RWPE2 (cell line): ENCODE measurements at regions not wholly inside any gene's neighbourhood (a gene's known extent, or its start where the extent isn't known, plus 50 kb on each side); places are given as distances from the start of the nearest gene placed in this dataset.
A peak's percentile ranks its signal among the peaks of the same experiment; 100 is the strongest.

Experiments used
- ATAC-seq: fragments of 200-7000 bp; cut with Tn5 transposase; 3 replicates; pipeline ENCODE4 v1.9.1; 2021; ENCODE audit warnings: low read depth
- DNase-seq: peaks from one replicate; pipeline ENCODE4 v3.0.0-alpha.2; 2020; ENCODE audit warnings: low spot score
- H3K27ac ChIP-seq: fragments of 450-650 bp; 2 replicates; pipeline ENCODE4 v1.5.1; 2017; ENCODE audit warnings: mild to moderate bottlenecking; ENCODE audit not compliant: poor library complexity, severe bottlenecking
- H3K27me3 ChIP-seq: fragments of 250-450 bp; sonication (Bioruptor Pico); 2 replicates; pipeline ENCODE4 v1.5.1; 2021; ENCODE audit warnings: mild to moderate bottlenecking, moderate library complexity; ENCODE audit not compliant: insufficient read depth, poor library complexity, severe bottlenecking
- H3K36me3 ChIP-seq: fragments of 250-450 bp; sonication (Bioruptor Pico); 2 replicates; pipeline ENCODE4 v1.5.1; 2020; ENCODE audit warnings: low read depth, mild to moderate bottlenecking, moderate library complexity
- H3K4me1 ChIP-seq: fragments of 250-450 bp; sonication (Bioruptor Pico); 2 replicates; pipeline ENCODE4 v1.5.1; 2021; ENCODE audit warnings: mild to moderate bottlenecking, moderate library complexity; ENCODE audit not compliant: insufficient read depth, poor library complexity, severe bottlenecking
- H3K4me3 ChIP-seq: fragments of 250-450 bp; sonication (Bioruptor Pico); 2 replicates; pipeline ENCODE4 v1.5.1; 2021; ENCODE audit warnings: mild to moderate bottlenecking, moderate library complexity; ENCODE audit not compliant: severe bottlenecking
- H3K9me3 ChIP-seq: fragments of 250-450 bp; sonication (Bioruptor Pico); 2 replicates; pipeline ENCODE4 v1.5.1; 2021; ENCODE audit warnings: mild to moderate bottlenecking, moderate library complexity; ENCODE audit not compliant: severe bottlenecking
- CTCF ChIP-seq: fragments of 450-650 bp; IDR thresholded peaks from one replicate; pipeline ENCODE4 v1.5.1; 2017; ENCODE audit warnings: mild to moderate bottlenecking, moderate library complexity; ENCODE audit not compliant: poor library complexity, severe bottlenecking

GRCh38 chrX:16484338-16484737 is 165.6 kb upstream of the S100G start:
- DNase-seq (peak; percentile 54), ATAC-seq (peak; percentile 100)
- Histone ChIP-seq H3K4me1 (peaks cover 24% of the 10 kb centered on the region), H3K4me3 (no peak overlapping the region), H3K27me3 (no peaks in the 10 kb centered on the region), H3K36me3 (no peaks in the 10 kb centered on the region), H3K9me3 (no peaks in the 10 kb centered on the region), H3K27ac (peak overlapping the region; percentile 72)
- peak; percentile 2 for TF ChIP-seq CTCF

- Histone ChIP-seq H3K4me1 (peaks cover 21% of the 10 kb centered on the region), H3K36me3 (no peaks in the 10 kb centered on the region), H3K27me3 (no peaks in the 10 kb centered on the region), H3K27ac (peak overlapping the region; percentile 5), H3K9me3 (no peaks in the 10 kb centered on the region), H3K4me3 (no peak overlapping the region)
- DNase-seq (no peak), ATAC-seq (no peak)
- no peak for TF ChIP-seq CTCF
Observed at GRCh38 chrX:16487620-16488385, 162.2 kb upstream of the S100G start.

GRCh38 chrX:16488959-16489358 is 161.0 kb upstream of the S100G start:
- Histone ChIP-seq H3K27me3 (no peaks in the 10 kb centered on the region), H3K27ac (no peak overlapping the region), H3K4me3 (no peak overlapping the region), H3K9me3 (no peaks in the 10 kb centered on the region), H3K36me3 (no peaks in the 10 kb centered on the region), H3K4me1 (peaks cover 18% of the 10 kb centered on the region)
- ATAC-seq (no peak), DNase-seq (no peak)
- TF ChIP-seq CTCF, result no peak

GRCh38 chrX:16491461-16491860 is 158.5 kb upstream of the S100G start:
- DNase-seq, result no peak
- no peak for ATAC-seq

More at GRCh38 chrX:16491461-16491860, 158.5 kb upstream of the S100G start:
- no peaks in the 10 kb centered on the region for H3K27me3 ChIP-seq
- H3K27ac ChIP-seq, result no peak overlapping the region
- H3K4me1 ChIP-seq, result peaks cover 9% of the 10 kb centered on the region
- no peak for TF ChIP-seq CTCF
- H3K4me3 ChIP-seq, result no peak overlapping the region
- no peaks in the 10 kb centered on the region for H3K36me3 ChIP-seq
- H3K9me3 ChIP-seq, result no peaks in the 10 kb centered on the region
